ENCODE measurements at regions not wholly inside any gene's neighbourhood (a gene's known extent, or its start where the extent isn't known, plus 50 kb on each side); places are given as distances from the start of the nearest gene placed in this dataset.

- H3K27me3 Mint-ChIP-seq, result no peaks in the 10 kb centered on the region
- no peaks in the 10 kb centered on the region for H3K36me3 Mint-ChIP-seq
- H3K27ac Mint-ChIP-seq, result no peak overlapping the region
- H3K4me1 Mint-ChIP-seq (ENCODE audit: low read depth in 2 of 2), result no peaks in the 10 kb centered on the region
- no peak overlapping the region for H3K4me3 Mint-ChIP-seq
- H3K9me3 Mint-ChIP-seq, result no peaks in the 10 kb centered on the region
- ATAC-seq (peak in 1 of 2 donors; percentile 12), DNase-seq (ENCODE audit: low spot score) (no peak)
Measured at GRCh38 chr7:80259-81067, 111.9 kb upstream of the FAM20C start.

DNA sequence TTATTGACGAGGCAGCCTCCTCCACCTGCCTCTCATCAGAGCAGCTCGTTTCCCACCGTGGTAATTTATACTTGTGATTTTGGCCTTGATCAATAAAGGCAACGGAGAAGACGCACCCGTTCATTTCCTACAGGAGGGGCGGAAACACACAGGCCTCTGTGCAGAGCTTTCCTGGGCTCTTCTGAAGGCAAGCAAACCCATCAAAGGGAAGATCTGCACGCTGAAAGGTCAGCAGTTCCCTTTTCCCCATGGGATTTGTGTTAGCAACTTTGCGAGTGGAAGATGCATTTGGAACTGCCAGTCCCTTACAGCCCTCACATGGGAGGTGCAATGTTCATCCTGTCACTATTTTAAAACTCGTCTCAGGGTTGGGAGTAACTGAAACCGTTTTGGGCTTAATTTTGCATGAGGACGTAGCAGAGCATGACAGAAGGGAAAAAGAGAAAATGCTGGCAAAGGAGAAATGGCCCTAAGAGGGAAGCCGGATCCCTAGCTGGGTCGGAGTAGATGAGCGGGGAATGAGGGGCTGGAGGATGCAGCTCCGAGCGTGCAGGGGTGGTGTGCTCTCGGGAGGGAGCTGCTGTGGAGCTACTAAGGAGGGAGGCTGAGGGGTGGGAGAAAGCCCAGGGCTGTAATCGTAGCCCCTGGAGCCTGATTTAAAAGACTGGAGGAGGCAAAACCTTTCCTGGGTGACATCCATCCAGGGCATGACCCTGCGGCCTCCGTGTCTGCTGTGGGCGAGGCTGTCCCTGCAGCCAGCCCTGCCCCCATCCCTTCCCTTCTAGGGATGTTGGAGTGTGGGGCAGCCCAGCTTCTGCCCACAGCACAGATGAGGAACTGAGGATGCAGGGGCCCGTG is 111.1 kb upstream of the FAM20C start:
- no peak overlapping the region for H3K4me3 Mint-ChIP-seq
- DNase-seq (ENCODE audit: low spot score), result no peak
- H3K27me3 Mint-ChIP-seq, result no peaks in the 10 kb centered on the region
- no peak for ATAC-seq
- H3K9me3 Mint-ChIP-seq, result no peaks in the 10 kb centered on the region
- H3K4me1 Mint-ChIP-seq (ENCODE audit: low read depth in 2 of 2), result no peaks in the 10 kb centered on the region
- no peak overlapping the region for H3K27ac Mint-ChIP-seq
- H3K36me3 Mint-ChIP-seq, result no peaks in the 10 kb centered on the region

- no peaks in the 10 kb centered on the region for H3K27me3 Mint-ChIP-seq
- H3K9me3 Mint-ChIP-seq, result no peaks in the 10 kb centered on the region
Measured at GRCh38 chr7:81926-82756, 110.2 kb upstream of the FAM20C start.

DNA sequence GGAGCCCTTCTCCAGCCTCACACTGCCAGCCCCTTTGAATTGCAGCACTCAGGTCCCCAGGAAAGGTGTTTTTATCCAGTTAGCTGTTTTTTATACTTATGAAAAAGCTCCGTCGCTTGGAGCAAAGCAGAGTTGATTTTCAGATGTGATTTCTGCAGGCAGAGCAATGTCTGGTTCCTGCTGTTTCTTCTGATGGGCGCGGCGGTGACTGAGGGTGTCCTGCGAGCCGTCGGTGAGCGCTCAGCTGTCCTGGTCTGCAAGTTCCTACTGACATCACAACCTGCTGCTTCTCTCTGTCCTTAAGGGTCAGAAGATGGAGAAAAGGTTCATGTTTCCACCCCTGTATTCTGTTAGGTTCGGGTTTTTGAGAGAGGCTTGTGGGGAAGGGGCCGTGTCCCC is 109.6 kb upstream of the FAM20C start:
- Mint-ChIP-seq H3K4me3 (no peak overlapping the region), H3K4me1 (ENCODE audit: low read depth in 2 of 2) (no peaks in the 10 kb centered on the region), H3K36me3 (no peaks in the 10 kb centered on the region), H3K9me3 (no peaks in the 10 kb centered on the region), H3K27me3 (no peaks in the 10 kb centered on the region), H3K27ac (no peak overlapping the region)
- ATAC-seq, result no peak
- no peak for DNase-seq (ENCODE audit: low spot score)

More at GRCh38 chr7:81926-82756, 110.2 kb upstream of the FAM20C start:
- no peaks in the 10 kb centered on the region for H3K36me3 Mint-ChIP-seq
- DNase-seq (ENCODE audit: low spot score) (no peak), ATAC-seq (peak in 1 of 2 donors; percentile 13)
- H3K4me3 Mint-ChIP-seq, result no peak overlapping the region
- H3K27ac Mint-ChIP-seq, result no peak overlapping the region
- H3K4me1 Mint-ChIP-seq (ENCODE audit: low read depth in 2 of 2), result no peaks in the 10 kb centered on the region

DNA sequence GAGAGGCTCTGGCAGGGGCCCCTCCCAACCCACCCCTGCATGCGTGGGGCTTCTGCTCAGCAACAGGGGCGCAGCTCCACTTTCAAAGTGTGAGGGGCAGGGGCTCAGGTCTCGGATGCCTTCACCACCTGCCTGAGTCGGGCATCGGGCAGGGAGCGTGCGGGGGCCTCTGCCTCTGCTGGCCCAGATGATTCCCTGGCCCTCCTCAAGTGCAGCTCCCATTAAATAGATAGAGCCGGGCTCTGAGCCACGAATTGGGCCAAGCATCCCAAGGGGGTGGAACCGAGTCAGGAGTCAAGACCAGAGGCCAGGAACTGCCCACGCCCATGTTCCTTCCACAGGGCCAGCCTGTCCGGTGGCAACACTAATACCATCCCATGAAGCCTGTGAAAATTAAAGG is 108.9 kb upstream of the FAM20C start:
- no peak overlapping the region for H3K27ac Mint-ChIP-seq

GRCh38 chr7:83861-84632 is 108.3 kb upstream of the FAM20C start:
- Mint-ChIP-seq H3K4me1 (ENCODE audit: low read depth in 2 of 2) (peaks cover 2% of the 10 kb centered on the region in 2 donors), H3K36me3 (no peaks in the 10 kb centered on the region), H3K4me3 (no peak overlapping the region), H3K27me3 (no peaks in the 10 kb centered on the region), H3K27ac (no peak overlapping the region), H3K9me3 (no peaks in the 10 kb centered on the region)
- ATAC-seq (no peak), DNase-seq (ENCODE audit: low spot score) (no peak)

More for the DNA sequence above, 108.9 kb upstream of the FAM20C start:
- Mint-ChIP-seq H3K4me1 (ENCODE audit: low read depth in 2 of 2) (no peaks in the 10 kb centered on the region), H3K4me3 (no peak overlapping the region), H3K27me3 (no peaks in the 10 kb centered on the region), H3K9me3 (no peaks in the 10 kb centered on the region), H3K36me3 (no peaks in the 10 kb centered on the region)
- no peak for ATAC-seq
- DNase-seq (ENCODE audit: low spot score), result no peak

DNA sequence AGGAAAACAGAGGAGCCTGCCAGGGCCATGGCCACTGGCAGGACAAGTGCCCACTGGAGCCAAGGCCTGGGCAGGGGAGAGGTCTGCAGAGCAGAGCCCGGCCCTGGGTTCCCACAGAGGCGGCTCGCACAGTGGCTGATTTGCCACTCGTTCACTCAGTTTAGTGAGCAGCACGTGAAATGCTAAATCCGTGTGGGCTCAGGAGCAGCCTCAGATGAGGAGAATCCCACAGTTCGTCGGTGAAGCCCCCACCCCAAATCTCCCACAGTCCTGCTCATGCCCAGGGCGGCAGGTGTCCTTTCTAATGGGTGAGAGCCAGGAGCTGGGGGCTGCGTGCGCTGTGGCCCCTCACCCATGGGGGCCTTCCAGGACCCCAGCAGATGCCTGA is 107.7 kb upstream of the FAM20C start:
- Mint-ChIP-seq H3K27ac (no peak overlapping the region), H3K4me3 (no peak overlapping the region), H3K4me1 (ENCODE audit: low read depth in 2 of 2) (peaks cover 4 to 5% of the 10 kb centered on the region in 2 donors), H3K9me3 (no peaks in the 10 kb centered on the region), H3K27me3 (no peaks in the 10 kb centered on the region), H3K36me3 (no peaks in the 10 kb centered on the region)
- no peak for ATAC-seq
- DNase-seq (ENCODE audit: low spot score), result no peak

DNA sequence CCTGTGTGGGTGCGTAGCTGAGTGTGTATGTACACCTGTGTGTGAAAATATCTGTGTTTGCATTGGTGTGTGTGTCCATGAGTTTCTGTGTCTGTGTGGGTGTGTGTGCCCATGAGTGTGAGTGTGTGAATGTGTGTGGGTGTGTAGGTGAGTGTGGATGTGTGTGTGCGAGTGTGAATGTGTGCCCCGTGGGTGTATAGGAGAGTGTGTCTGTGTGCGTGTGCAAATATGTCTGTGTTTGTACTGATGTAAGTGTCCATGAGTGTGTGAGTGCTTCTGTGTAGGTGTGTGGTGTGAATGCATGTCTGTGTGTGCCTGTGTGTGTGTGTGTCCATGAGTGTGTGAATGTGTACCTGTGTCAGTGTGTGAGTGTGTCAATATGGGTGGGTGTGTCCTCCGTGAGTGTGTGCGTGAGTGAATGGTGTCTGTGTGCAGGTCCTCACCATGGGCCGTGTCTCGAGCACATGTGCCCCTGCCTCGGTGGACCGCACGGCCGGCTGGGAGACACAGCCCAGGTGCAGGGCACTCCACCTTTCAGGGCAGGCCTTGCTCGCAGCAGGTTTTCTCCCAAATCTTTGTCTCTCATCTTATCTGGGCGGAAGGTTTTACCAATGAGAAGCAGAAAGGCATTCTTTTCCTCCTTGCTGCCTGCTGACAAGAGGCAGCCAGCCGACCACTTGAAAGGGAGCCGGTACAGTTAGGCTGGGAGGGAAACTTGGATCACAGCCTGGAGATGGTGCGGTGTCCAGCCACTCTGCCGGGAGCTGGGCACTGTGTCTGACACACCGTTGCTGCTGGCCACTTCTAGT is 107.1 kb upstream of the FAM20C start:
- H3K36me3 Mint-ChIP-seq, result no peaks in the 10 kb centered on the region
- no peaks in the 10 kb centered on the region for H3K27me3 Mint-ChIP-seq
- ATAC-seq (no peak), DNase-seq (ENCODE audit: low spot score) (no peak)
- H3K4me1 Mint-ChIP-seq (ENCODE audit: low read depth in 2 of 2), result peaks cover 4 to 5% of the 10 kb centered on the region in 2 donors
- no peak overlapping the region for H3K4me3 Mint-ChIP-seq
- no peak overlapping the region for H3K27ac Mint-ChIP-seq
- H3K9me3 Mint-ChIP-seq, result no peaks in the 10 kb centered on the region

DNA sequence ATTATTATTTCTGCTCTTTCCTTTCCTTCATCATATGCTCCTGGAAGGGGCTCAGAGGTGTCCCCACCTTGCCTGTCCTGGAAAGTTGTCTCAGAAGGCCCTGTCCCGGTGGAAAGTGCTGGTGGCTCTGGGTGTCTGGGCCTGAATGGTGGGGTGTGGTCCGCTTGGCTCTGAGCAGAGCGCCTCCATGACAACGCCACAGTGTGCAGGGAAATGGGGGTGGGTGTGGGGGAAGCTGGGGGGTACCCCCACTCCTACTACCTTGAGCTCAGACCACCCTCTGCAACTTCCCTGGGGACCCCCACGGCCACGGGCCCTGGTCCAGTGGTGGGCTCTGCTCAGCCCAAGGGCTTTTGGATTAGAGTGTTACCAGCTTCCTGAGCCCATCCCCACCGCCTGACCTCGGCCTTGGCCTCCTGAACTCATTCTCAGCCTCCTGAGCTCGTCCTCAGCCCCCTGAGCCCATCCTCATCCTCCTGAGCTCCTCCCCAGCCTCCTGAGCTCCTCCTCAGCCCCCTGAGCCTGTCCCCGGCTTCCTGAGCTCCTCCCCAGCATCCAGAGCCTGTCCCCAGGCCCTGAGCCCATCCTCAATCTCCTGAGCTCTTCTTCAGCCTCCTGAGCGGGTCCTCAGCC is 106.4 kb upstream of the FAM20C start:
- ATAC-seq, result no peak
- Mint-ChIP-seq H3K27me3 (no peaks in the 10 kb centered on the region), H3K27ac (no peak overlapping the region)

GRCh38 chr7:86629-87028 is 105.7 kb upstream of the FAM20C start:
- no peak for DNase-seq (ENCODE audit: low spot score)
- Mint-ChIP-seq H3K9me3 (no peaks in the 10 kb centered on the region), H3K4me3 (no peak overlapping the region), H3K27me3 (no peaks in the 10 kb centered on the region), H3K4me1 (ENCODE audit: low read depth in 2 of 2) (peaks cover 9 to 10% of the 10 kb centered on the region in 2 donors), H3K27ac (no peak overlapping the region), H3K36me3 (no peaks in the 10 kb centered on the region)
- ATAC-seq, result no peak

More for the DNA sequence above, 106.4 kb upstream of the FAM20C start:
- DNase-seq (ENCODE audit: low spot score), result no peak
- Mint-ChIP-seq H3K4me3 (no peak overlapping the region), H3K36me3 (no peaks in the 10 kb centered on the region), H3K4me1 (ENCODE audit: low read depth in 2 of 2) (peaks cover 9 to 10% of the 10 kb centered on the region in 2 donors), H3K9me3 (no peaks in the 10 kb centered on the region)

GRCh38 chr7:87047-87446 is 105.3 kb upstream of the FAM20C start:
- ATAC-seq (no peak), DNase-seq (ENCODE audit: low spot score) (no peak)
- H3K9me3 Mint-ChIP-seq, result no peaks in the 10 kb centered on the region
- no peak overlapping the region for H3K27ac Mint-ChIP-seq
- no peaks in the 10 kb centered on the region for H3K27me3 Mint-ChIP-seq
- H3K36me3 Mint-ChIP-seq, result no peaks in the 10 kb centered on the region
- H3K4me3 Mint-ChIP-seq, result no peak overlapping the region
- peaks cover 9 to 10% of the 10 kb centered on the region in 2 donors for H3K4me1 Mint-ChIP-seq (ENCODE audit: low read depth in 2 of 2)

- Mint-ChIP-seq H3K4me1 (ENCODE audit: low read depth in 2 of 2) (peaks cover 9 to 10% of the 10 kb centered on the region in 2 donors), H3K9me3 (no peaks in the 10 kb centered on the region), H3K27ac (no peak overlapping the region), H3K36me3 (no peaks in the 10 kb centered on the region), H3K4me3 (no peak overlapping the region), H3K27me3 (peaks cover 0 to 5% of the 10 kb centered on the region in 2 donors)
- no peak for ATAC-seq
- DNase-seq (ENCODE audit: low spot score), result no peak
Measured at GRCh38 chr7:87671-88070, 104.7 kb upstream of the FAM20C start.

Measured in natural killer cell treated with Interleukin-12 subunit alpha and Interleukin-12 subunit beta and Interleukin-15 and Interleukin-18, amount 100 ng/mL, for 72 hours (primary cell).